GM12891 (cell line): ENCODE measurements at regions not wholly inside any gene's neighbourhood (a gene's known extent, or its start where the extent isn't known, plus 50 kb on each side); places are given as distances from the start of the nearest gene placed in this dataset.

Experiments
- PAX5 ChIP-seq: IDR thresholded peaks from 2 replicates; pipeline ENCODE4 v1.6.1; 2011; ENCODE audit warnings: low read length, moderate library complexity, mild to moderate bottlenecking; ENCODE audit not compliant: insufficient read depth, severe bottlenecking
- POLR2A ChIP-seq: IDR thresholded peaks from 2 replicates; pipeline ENCODE4 v1.6.1; 2011; ENCODE audit warnings: low read depth, low read length, control low read depth
- POLR2AphosphoS5 ChIP-seq: IDR thresholded peaks from 2 replicates; pipeline ENCODE4 v1.6.1; 2011; ENCODE audit warnings: low read depth, low read length, control low read depth
- TAF1 ChIP-seq: IDR thresholded peaks from 2 replicates; pipeline ENCODE4 v1.6.1; 2011; ENCODE audit warnings: low read depth, low read length, control low read depth

DNA sequence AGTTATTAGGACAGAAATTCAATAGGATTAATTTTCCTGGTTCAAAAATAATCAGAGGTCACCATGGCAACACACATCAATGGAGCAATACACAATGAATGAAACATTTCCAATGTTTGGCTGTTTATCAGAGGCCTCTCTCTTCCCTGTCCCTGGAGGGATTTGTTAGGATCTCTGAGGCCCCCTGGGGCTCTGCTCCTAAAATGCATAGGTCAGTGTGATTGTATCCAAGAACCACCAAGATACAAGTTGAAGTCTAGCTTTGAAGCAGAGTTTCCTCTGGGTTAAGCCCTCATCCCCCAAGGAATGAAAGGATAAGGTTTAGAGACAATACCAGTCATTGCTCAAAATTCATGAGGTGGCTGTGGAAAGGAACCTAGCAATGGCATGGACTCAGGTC, 561.2 kb upstream of the C16orf82 start:
- TF ChIP-seq POLR2AphosphoS5, result no peak
- TF ChIP-seq POLR2A, result no peak
- no peak for TF ChIP-seq PAX5
- no peak for TF ChIP-seq TAF1
